HFFc6 (cell line): ENCODE measurements at regions not wholly inside any gene's neighbourhood (a gene's known extent, or its start where the extent isn't known, plus 50 kb on each side); places are given as distances from the start of the nearest gene placed in this dataset.
"Not testable (repeated sequence)": the region's sequence is repeated elsewhere in the genome, so short reads cannot be mapped to it uniquely, and the experiment has no call there.

ENCODE experiments used
- DNase-seq: peaks from one replicate; pipeline ENCODE4 v3.0.0-alpha.2; 2018
- H3K27ac Mint-ChIP-seq: 2 replicates; pipeline ENCODE4 v1.8.0; 2020; ENCODE audit warnings: mild to moderate bottlenecking, mixed read lengths
- H3K27me3 Mint-ChIP-seq: 2 replicates; pipeline ENCODE4 v1.8.0; 2021; ENCODE audit warnings: mild to moderate bottlenecking, moderate library complexity, mixed read lengths; ENCODE audit not compliant: insufficient read depth
- H3K36me3 Mint-ChIP-seq: 2 replicates; pipeline ENCODE4 v1.8.0; 2021; ENCODE audit warnings: low read depth, mixed read lengths
- H3K4me1 Mint-ChIP-seq: 2 replicates; pipeline ENCODE4 v1.8.0; 2020; ENCODE audit warnings: low read depth, mixed read lengths
- H3K4me3 Mint-ChIP-seq: 2 replicates; pipeline ENCODE4 v1.8.0; 2020; ENCODE audit warnings: mild to moderate bottlenecking, moderate library complexity, mixed read lengths
- H3K9me3 Mint-ChIP-seq: 2 replicates; pipeline ENCODE4 v1.8.0; 2020; ENCODE audit warnings: mild to moderate bottlenecking, mixed read lengths
- TF ChIP-seq, protein P1 (sequence below): fragments of 200-600 bp; sonication (generic); IDR thresholded peaks from 2 replicates; pipeline ENCODE4 v1.5.0; 2021; ENCODE audit warnings: antibody characterized with exemption, mild to moderate bottlenecking

DNA sequence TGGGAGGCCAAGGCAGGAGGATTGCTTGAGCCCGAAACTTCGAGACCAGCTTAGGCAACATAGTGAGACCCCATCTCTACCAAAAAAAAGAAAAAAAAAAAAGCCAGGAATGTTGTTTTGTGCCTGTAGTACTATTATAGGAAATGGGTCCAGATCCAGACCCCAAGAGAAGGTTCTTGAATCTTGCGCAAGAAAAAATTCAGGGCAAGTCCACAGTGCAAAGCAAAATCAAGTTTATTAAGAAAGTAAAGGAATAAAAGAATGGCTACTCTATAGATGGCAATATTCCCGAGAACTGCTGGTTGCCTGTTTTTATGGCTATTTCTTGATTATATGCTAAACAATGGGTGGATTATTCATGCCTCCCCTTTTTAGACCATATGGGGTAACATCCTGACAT, 51.2 kb upstream of the RDX start:
- TF ChIP-seq, protein P1, sequence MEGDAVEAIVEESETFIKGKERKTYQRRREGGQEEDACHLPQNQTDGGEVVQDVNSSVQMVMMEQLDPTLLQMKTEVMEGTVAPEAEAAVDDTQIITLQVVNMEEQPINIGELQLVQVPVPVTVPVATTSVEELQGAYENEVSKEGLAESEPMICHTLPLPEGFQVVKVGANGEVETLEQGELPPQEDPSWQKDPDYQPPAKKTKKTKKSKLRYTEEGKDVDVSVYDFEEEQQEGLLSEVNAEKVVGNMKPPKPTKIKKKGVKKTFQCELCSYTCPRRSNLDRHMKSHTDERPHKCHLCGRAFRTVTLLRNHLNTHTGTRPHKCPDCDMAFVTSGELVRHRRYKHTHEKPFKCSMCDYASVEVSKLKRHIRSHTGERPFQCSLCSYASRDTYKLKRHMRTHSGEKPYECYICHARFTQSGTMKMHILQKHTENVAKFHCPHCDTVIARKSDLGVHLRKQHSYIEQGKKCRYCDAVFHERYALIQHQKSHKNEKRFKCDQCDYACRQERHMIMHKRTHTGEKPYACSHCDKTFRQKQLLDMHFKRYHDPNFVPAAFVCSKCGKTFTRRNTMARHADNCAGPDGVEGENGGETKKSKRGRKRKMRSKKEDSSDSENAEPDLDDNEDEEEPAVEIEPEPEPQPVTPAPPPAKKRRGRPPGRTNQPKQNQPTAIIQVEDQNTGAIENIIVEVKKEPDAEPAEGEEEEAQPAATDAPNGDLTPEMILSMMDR = no peak
- H3K9me3 Mint-ChIP-seq = no peaks in the 10 kb centered on the region
- H3K36me3 Mint-ChIP-seq = no peaks in the 10 kb centered on the region
- peaks cover 12% of the 10 kb centered on the region for H3K27me3 Mint-ChIP-seq
- no peak overlapping the region for H3K4me3 Mint-ChIP-seq
- no peak overlapping the region for H3K27ac Mint-ChIP-seq
- H3K4me1 Mint-ChIP-seq = no peaks in the 10 kb centered on the region
- no peak for DNase-seq

DNA sequence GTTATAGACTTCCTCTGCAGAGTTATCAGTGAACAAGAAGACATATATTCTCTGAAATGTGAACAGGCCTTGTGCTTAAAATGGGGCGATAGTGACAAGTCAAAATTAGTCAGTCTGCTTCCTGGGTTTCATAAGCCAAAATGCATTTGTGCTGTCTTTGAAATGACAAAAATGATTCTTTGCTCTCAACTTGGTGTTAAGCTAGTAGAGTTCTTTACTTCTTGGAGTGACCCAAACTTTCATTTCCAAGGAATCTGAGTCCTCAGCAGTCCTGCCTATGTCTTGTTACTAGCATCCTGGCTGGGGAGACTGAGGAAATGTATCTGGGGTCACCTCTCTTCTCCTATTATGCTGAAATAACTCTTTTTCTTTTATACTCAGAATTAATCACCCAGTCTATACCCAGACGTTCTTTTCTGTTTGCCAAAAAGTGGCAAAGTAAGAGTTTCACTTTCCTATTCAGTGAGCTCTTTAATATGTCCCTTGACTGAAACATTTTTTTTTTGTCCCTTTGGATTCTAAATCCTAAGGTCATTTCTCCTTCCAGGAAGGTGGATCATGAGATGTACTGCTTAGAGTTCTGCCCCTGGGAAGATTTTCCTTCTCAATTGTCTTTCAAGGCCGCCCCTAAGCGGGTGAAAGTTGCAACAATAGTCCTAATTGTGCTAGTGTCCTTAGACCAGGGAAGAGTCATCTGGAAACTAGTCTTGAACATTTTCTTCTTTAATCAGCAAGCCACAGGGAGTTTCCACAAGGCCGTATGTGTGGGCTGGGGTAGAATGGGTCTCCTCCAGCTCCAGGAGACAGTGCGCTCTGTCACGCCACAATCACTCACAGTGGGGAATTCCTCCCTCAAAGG, 53.0 kb upstream of the RDX start:
- Mint-ChIP-seq H3K36me3 (no peaks in the 10 kb centered on the region), H3K27ac (no peak overlapping the region), H3K4me1 (no peaks in the 10 kb centered on the region), H3K9me3 (no peaks in the 10 kb centered on the region), H3K4me3 (no peak overlapping the region), H3K27me3 (peaks cover 10% of the 10 kb centered on the region)
- TF ChIP-seq, protein P1 = no peak
- no peak for DNase-seq

DNA sequence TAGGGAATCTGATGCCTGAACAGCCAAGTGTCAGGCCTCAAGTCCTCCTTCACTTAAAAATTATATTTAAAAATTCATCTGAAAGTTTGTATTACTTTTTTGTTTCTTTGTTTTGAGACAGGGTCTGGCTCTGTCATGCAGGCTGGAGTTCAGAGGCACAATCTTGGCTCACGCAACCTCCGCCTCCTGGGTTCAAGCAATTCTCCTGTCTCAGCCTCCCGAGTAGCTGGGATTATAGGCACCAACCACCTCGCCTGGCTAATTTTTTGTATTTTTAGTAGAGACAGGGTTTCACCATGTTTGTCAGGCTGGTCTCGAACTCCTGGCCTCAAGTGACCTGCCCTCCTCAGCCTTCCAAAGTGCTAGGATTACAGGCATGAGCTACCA, 53.6 kb upstream of the RDX start:
- not testable (repeated sequence) for H3K4me3 Mint-ChIP-seq, H3K36me3 Mint-ChIP-seq, H3K9me3 Mint-ChIP-seq, DNase-seq, H3K27ac Mint-ChIP-seq, H3K27me3 Mint-ChIP-seq, H3K4me1 Mint-ChIP-seq

DNA sequence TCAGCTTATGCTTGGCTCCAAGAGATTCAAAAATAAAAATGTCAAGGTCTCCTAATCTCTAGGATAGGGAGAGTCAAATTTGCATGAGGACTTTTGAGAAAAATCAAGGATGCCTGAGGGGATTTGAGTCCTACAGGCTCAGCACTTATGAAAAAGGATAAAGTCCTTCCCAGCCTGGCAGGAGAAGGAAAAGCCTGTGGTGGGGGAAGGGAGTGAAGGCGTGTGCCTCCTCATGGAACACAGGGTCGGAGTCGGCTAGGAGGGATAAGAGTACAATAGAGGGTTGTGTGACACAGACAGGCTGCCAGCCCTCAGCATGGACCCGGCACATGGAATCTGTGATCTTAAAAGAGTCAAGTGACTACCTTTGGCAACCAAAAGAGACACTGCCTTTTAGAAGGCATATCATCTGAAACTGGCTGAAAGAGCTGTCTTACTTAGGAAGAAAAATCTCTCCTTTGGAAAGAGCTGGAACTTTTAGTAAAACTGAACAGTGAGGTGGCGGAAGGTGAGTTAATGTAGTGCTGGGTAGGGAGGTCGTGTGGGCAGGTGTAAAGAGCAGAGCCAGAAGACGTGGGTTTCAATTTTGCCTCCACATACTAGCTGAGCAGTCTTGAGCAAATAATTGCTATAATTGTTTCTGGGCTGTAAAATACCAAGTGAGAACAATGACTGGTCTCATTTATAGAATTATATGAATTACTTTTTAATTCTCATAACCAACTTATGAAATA, 58.8 kb upstream of the RDX start:
- peaks cover 13% of the 10 kb centered on the region for H3K4me1 Mint-ChIP-seq
- H3K27ac Mint-ChIP-seq = no peak overlapping the region
- TF ChIP-seq, protein P1 = no peak
- no peak overlapping the region for H3K4me3 Mint-ChIP-seq
- H3K27me3 Mint-ChIP-seq = peaks cover 3% of the 10 kb centered on the region; the same call in 1 of the 2 replicates
- no peak for DNase-seq
- no peaks in the 10 kb centered on the region for H3K9me3 Mint-ChIP-seq
- no peaks in the 10 kb centered on the region for H3K36me3 Mint-ChIP-seq

DNA sequence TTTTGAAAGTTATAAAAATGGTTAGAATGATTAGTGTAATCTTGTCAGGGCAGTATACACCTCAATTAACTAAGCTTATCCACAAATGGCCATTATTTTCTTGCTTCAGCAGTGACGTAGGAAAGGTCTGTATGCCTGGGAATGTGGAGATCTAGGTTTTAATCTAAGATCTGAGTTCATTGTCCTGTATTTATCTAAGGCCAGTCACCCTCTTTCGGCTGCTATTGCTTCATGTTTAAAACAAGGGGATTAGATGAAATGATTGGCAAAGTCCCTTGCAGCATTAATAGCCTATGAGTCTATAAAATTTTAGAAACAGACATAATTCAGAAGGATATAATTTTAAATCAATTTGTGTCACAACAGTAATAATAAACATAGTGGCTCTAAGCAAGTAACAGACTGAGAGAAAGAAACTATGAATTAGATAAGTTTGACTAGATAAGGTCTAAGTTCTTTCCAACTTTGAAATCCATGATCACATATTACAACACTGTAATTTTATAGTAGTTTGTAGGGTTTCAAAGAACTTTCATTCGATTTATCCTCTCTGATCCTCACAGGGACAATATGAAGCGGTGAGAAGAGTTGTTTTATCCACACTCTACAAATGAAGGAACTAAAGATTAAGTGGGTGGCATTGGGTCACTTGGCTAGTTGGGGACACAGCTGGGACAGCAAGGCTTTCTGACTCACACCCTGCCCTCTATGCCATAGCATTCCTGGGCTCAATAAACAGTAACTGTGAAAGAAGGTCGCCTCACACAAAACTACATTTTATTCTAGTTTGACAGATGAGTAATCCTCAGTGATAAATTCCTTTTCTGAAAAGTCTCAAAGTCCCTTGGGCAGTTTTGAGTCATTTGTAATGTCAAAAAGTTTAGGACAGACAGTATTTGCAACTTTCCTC, 60.6 kb upstream of the RDX start:
- Mint-ChIP-seq H3K36me3 (no peaks in the 10 kb centered on the region), H3K4me3 (peak overlapping the region; percentile 37), H3K27ac (peak overlapping the region; percentile 24), H3K9me3 (no peaks in the 10 kb centered on the region), H3K27me3 (peaks cover 3% of the 10 kb centered on the region; the same call in 1 of the 2 replicates), H3K4me1 (peaks cover 13% of the 10 kb centered on the region)
- TF ChIP-seq, protein P1 = no peak
- peak; percentile 41 for DNase-seq
